ENCODE measurements at regions not wholly inside any gene's neighbourhood (a gene's known extent, or its start where the extent isn't known, plus 50 kb on each side); places are given as distances from the start of the nearest gene placed in this dataset.

DNA sequence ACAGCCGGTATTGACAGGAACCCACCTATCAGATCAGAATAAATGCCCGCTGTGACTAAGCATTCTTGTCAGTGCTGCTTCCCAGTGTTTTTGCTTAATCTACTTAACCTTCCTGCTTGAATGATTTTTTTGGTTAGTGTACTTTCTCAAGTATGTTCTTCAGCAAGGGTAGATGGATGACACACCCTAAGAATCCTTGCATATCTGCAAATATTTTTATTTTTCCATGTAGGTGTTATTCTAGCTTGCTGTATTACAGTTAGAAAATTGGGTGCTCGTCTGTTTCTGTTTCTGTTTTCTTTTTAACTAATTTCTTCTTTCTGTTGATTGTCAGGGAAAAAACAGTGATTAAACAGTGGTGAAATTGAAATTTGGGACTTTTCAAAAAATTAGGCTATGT, 64.5 kb downstream of the SEC61B start:
- TF ChIP-seq, protein P1, sequence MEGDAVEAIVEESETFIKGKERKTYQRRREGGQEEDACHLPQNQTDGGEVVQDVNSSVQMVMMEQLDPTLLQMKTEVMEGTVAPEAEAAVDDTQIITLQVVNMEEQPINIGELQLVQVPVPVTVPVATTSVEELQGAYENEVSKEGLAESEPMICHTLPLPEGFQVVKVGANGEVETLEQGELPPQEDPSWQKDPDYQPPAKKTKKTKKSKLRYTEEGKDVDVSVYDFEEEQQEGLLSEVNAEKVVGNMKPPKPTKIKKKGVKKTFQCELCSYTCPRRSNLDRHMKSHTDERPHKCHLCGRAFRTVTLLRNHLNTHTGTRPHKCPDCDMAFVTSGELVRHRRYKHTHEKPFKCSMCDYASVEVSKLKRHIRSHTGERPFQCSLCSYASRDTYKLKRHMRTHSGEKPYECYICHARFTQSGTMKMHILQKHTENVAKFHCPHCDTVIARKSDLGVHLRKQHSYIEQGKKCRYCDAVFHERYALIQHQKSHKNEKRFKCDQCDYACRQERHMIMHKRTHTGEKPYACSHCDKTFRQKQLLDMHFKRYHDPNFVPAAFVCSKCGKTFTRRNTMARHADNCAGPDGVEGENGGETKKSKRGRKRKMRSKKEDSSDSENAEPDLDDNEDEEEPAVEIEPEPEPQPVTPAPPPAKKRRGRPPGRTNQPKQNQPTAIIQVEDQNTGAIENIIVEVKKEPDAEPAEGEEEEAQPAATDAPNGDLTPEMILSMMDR (conservative IDR thresholded peaks at IDR 0.05 in 1 of 2, IDR thresholded peaks at IDR 0.05 in 1 of 2; ENCODE audit: extremely low read depth in 1 of 2, insufficient read depth in 1 of 2, low read depth in 1 of 2, low read length in 2 of 2), result no peak
- TF ChIP-seq EZH2 (IDR thresholded peaks at IDR 0.05; ENCODE audit: borderline replicate concordance, low read length), result no peak
